Skin of body (tissue), 1 donor: ENCODE measurements at regions not wholly inside any gene's neighbourhood (a gene's known extent, or its start where the extent isn't known, plus 50 kb on each side); places are given as distances from the start of the nearest gene placed in this dataset.
"Not testable (repeated sequence)": the region's sequence is repeated elsewhere in the genome, so short reads cannot be mapped to it uniquely, and the experiment has no call there.

Experiments
- DNase-seq: peaks from one replicate; lab custom pipeline; 2025; lab: John Stamatoyannopoulos, UW

- not testable (repeated sequence) for DNase-seq
Measured at GRCh38 chr1:120941066-120941465, 51.5 kb downstream of the PPIAL4A start.

- DNase-seq: not testable (repeated sequence)
Measured at GRCh38 chr1:120941836-120942217, 52.3 kb downstream of the PPIAL4A start.

GRCh38 chr1:120942218-120942944 lies 52.8 kb downstream of the PPIAL4A start:
- DNase-seq: peak; percentile 30

- not testable (repeated sequence) for DNase-seq
Measured at GRCh38 chr1:120942945-120943319, 53.4 kb downstream of the PPIAL4A start.

- not testable (repeated sequence) for DNase-seq
Measured at GRCh38 chr1:120944691-120945090, 55.1 kb downstream of the PPIAL4A start.

- DNase-seq: not testable (repeated sequence)
Measured at GRCh38 chr1:120945122-120945521, 55.6 kb downstream of the PPIAL4A start.

GRCh38 chr1:120947114-120947513 lies 57.5 kb downstream of the PPIAL4A start:
- DNase-seq: not testable (repeated sequence)

GRCh38 chr1:120949724-120950123 lies 60.2 kb downstream of the PPIAL4A start:
- not testable (repeated sequence) for DNase-seq

- DNase-seq: not testable (repeated sequence)
Measured at GRCh38 chr1:120950633-120951032, 61.1 kb downstream of the PPIAL4A start.

- DNase-seq: not testable (repeated sequence)
Measured at GRCh38 chr1:120951100-120951499, 61.5 kb downstream of the PPIAL4A start.

- not testable (repeated sequence) for DNase-seq
Measured at GRCh38 chr1:120952207-120952870, 62.8 kb downstream of the PPIAL4A start.

GRCh38 chr1:120952871-120953265 lies 63.3 kb downstream of the PPIAL4A start:
- DNase-seq: not testable (repeated sequence)

GRCh38 chr1:120954736-120955135 lies 65.2 kb downstream of the PPIAL4A start:
- DNase-seq: no peak

- not testable (repeated sequence) for DNase-seq
Measured at GRCh38 chr1:120955961-120956360, 66.4 kb downstream of the PPIAL4A start.

- not testable (repeated sequence) for DNase-seq
Measured at GRCh38 chr1:120966018-120966417, 76.4 kb downstream of the PPIAL4A start.

GRCh38 chr1:120972863-120973262 lies 83.3 kb downstream of the PPIAL4A start:
- not testable (repeated sequence) for DNase-seq

- not testable (repeated sequence) for DNase-seq
Measured at GRCh38 chr1:120973836-120974235, 84.3 kb downstream of the PPIAL4A start.

GRCh38 chr1:120977279-120977678 lies 87.7 kb downstream of the PPIAL4A start:
- DNase-seq: not testable (repeated sequence)

GRCh38 chr1:120981489-120982094 lies 92.0 kb downstream of the PPIAL4A start:
- not testable (repeated sequence) for DNase-seq

- DNase-seq: not testable (repeated sequence)
Measured at GRCh38 chr1:120994614-120995013, 105.0 kb downstream of the PPIAL4A start.

GRCh38 chr1:120995025-120995424 lies 105.5 kb downstream of the PPIAL4A start:
- not testable (repeated sequence) for DNase-seq

- not testable (repeated sequence) for DNase-seq
Measured at GRCh38 chr1:121001090-121001726, 111.6 kb downstream of the PPIAL4A start.
